Breast epithelium (tissue), 3 donors: ENCODE measurements at regions not wholly inside any gene's neighbourhood (a gene's known extent, or its start where the extent isn't known, plus 50 kb on each side); places are given as distances from the start of the nearest gene placed in this dataset.

Source experiments
- POLR2A ChIP-seq: fragments of 450-650 bp; IDR thresholded peaks from one replicate; pipeline ENCODE4 v1.6.1; 2016; ENCODE audit warnings: antibody characterized with exemption, mild to moderate bottlenecking, moderate library complexity
- TF ChIP-seq, protein P1 (sequence below), 3 donors: fragments of 450-650 bp; IDR thresholded peaks; one replicate each; pipeline ENCODE4 v1.5.1; 2016 to 2017; ENCODE audit warnings: antibody characterized with exemption in 3 of 3, mild to moderate bottlenecking in 3 of 3, moderate library complexity in 3 of 3

DNA sequence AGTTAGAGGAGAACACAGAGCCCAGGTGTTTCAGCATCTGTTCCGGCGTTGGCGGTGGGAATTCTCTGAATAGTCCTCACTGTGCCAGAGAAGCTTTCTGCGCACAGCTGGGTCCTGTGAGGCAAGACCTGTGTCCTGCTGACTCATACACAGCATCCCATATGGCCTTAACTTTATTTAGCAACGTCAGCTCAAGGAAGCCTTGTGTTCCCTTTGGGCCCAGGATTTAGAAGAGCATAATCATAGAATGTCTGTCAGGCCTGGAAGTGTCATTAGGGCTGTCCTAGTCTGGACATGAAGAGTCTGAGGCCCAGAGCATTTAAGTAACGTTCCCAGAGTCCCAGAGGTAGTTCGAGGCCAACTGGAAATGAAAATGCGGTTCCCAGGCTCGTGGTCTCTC, 188.6 kb upstream of the DMRT1 start:
- TF ChIP-seq, protein P1, sequence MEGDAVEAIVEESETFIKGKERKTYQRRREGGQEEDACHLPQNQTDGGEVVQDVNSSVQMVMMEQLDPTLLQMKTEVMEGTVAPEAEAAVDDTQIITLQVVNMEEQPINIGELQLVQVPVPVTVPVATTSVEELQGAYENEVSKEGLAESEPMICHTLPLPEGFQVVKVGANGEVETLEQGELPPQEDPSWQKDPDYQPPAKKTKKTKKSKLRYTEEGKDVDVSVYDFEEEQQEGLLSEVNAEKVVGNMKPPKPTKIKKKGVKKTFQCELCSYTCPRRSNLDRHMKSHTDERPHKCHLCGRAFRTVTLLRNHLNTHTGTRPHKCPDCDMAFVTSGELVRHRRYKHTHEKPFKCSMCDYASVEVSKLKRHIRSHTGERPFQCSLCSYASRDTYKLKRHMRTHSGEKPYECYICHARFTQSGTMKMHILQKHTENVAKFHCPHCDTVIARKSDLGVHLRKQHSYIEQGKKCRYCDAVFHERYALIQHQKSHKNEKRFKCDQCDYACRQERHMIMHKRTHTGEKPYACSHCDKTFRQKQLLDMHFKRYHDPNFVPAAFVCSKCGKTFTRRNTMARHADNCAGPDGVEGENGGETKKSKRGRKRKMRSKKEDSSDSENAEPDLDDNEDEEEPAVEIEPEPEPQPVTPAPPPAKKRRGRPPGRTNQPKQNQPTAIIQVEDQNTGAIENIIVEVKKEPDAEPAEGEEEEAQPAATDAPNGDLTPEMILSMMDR (IDR thresholded peaks at IDR 0.05) = no peak
- TF ChIP-seq POLR2A = no peak
